ENCODE measurements at regions not wholly inside any gene's neighbourhood (a gene's known extent, or its start where the extent isn't known, plus 50 kb on each side); places are given as distances from the start of the nearest gene placed in this dataset.

- no peak for DNase-seq (ENCODE audit: low read depth in 1 of 2, low spot score in 1 of 2)
- H3K27ac ChIP-seq (replicated peaks), result no peak overlapping the region
These were observed 735.6 kb upstream of the RIOK2 start for GRCh38 chr5:97918620-97919019.

GRCh38 chr5:97919719-97920118 lies 736.7 kb upstream of the RIOK2 start:
- H3K27me3 ChIP-seq (ENCODE audit: insufficient read depth, poor library complexity, severe bottlenecking), result no peaks in the 10 kb centered on the region
- TF ChIP-seq POLR2AphosphoS5 (IDR thresholded peaks at IDR 0.05; ENCODE audit: low read depth) (no peak), GABPA (IDR thresholded peaks at IDR 0.05; ENCODE audit: low read depth) (no peak), CTCF (IDR thresholded peaks at IDR 0.05; ENCODE audit: insufficient read depth, low read length) (no peak), SPI1 (IDR thresholded peaks at IDR 0.05; ENCODE audit: borderline replicate concordance, low read depth) (no peak), REST (IDR thresholded peaks at IDR 0.05; ENCODE audit: insufficient replicate concordance, low read depth) (no peak)
- DNase-seq (ENCODE audit: low read depth in 1 of 2, low spot score in 1 of 2), result no peak
- no peak overlapping the region for H3K27ac ChIP-seq (replicated peaks)
- H3K4me3 ChIP-seq (replicated peaks; ENCODE audit: insufficient read depth, low read length), result no peak overlapping the region

More at GRCh38 chr5:97918620-97919019, 735.6 kb upstream of the RIOK2 start:
- Histone ChIP-seq H3K27me3 (ENCODE audit: insufficient read depth, poor library complexity, severe bottlenecking) (no peaks in the 10 kb centered on the region), H3K4me3 (replicated peaks; ENCODE audit: insufficient read depth, low read length) (no peak overlapping the region)
- TF ChIP-seq POLR2AphosphoS5 (IDR thresholded peaks at IDR 0.05; ENCODE audit: low read depth), result no peak
- no peak for TF ChIP-seq SPI1 (IDR thresholded peaks at IDR 0.05; ENCODE audit: borderline replicate concordance, low read depth)

- DNase-seq (ENCODE audit: low read depth in 1 of 2, low spot score in 1 of 2), result no peak
- Histone ChIP-seq H3K27me3 (ENCODE audit: insufficient read depth, poor library complexity, severe bottlenecking) (no peaks in the 10 kb centered on the region), H3K27ac (replicated peaks) (no peak overlapping the region), H3K4me3 (replicated peaks; ENCODE audit: insufficient read depth, low read length) (no peak overlapping the region)
- TF ChIP-seq POLR2AphosphoS5 (IDR thresholded peaks at IDR 0.05; ENCODE audit: low read depth) (no peak), CTCF (IDR thresholded peaks at IDR 0.05; ENCODE audit: insufficient read depth, low read length) (no peak), GABPA (IDR thresholded peaks at IDR 0.05; ENCODE audit: low read depth) (no peak), SPI1 (IDR thresholded peaks at IDR 0.05; ENCODE audit: borderline replicate concordance, low read depth) (no peak), REST (IDR thresholded peaks at IDR 0.05; ENCODE audit: insufficient replicate concordance, low read depth) (no peak)
These were observed 739.7 kb upstream of the RIOK2 start for GRCh38 chr5:97922776-97923175.

GRCh38 chr5:97923496-97923895 lies 740.4 kb upstream of the RIOK2 start:
- DNase-seq (ENCODE audit: low read depth in 1 of 2, low spot score in 1 of 2), result no peak
- Histone ChIP-seq H3K4me3 (replicated peaks; ENCODE audit: insufficient read depth, low read length) (no peak overlapping the region), H3K27me3 (ENCODE audit: insufficient read depth, poor library complexity, severe bottlenecking) (no peaks in the 10 kb centered on the region), H3K27ac (replicated peaks) (no peak overlapping the region)
- TF ChIP-seq CTCF (IDR thresholded peaks at IDR 0.05; ENCODE audit: insufficient read depth, low read length) (no peak), REST (IDR thresholded peaks at IDR 0.05; ENCODE audit: insufficient replicate concordance, low read depth) (no peak)
